ENCODE measurements at regions not wholly inside any gene's neighbourhood (a gene's known extent, or its start where the extent isn't known, plus 50 kb on each side); places are given as distances from the start of the nearest gene placed in this dataset.

- no peak for DNase-seq
Measured at GRCh38 chr12:24118668-24119067, 169.2 kb upstream of the SOX5 start.

- no peak for DNase-seq
Measured at GRCh38 chr12:24116548-24116947, 167.1 kb upstream of the SOX5 start.

GRCh38 chr12:24113701-24114100, 164.2 kb upstream of the SOX5 start:
- no peak for DNase-seq

GRCh38 chr12:24111616-24112015, 162.1 kb upstream of the SOX5 start:
- DNase-seq: no peak

- DNase-seq: no peak
Measured at GRCh38 chr12:24111086-24111485, 161.6 kb upstream of the SOX5 start.

- no peak for DNase-seq
Measured at GRCh38 chr12:24109381-24110039, 160.0 kb upstream of the SOX5 start.

GRCh38 chr12:24102676-24103075, 153.2 kb upstream of the SOX5 start:
- no peak for DNase-seq

- no peak for DNase-seq
Measured at GRCh38 chr12:24099576-24099975, 150.1 kb upstream of the SOX5 start.

- no peak for DNase-seq
Measured at GRCh38 chr12:24095245-24095644, 145.8 kb upstream of the SOX5 start.

GRCh38 chr12:24089510-24089890, 140.0 kb upstream of the SOX5 start:
- no peak for DNase-seq

- DNase-seq: no peak
Measured at GRCh38 chr12:24088751-24089509, 139.5 kb upstream of the SOX5 start.

GRCh38 chr12:24087294-24087693, 137.8 kb upstream of the SOX5 start:
- no peak for DNase-seq

GRCh38 chr12:24084800-24085199, 135.3 kb upstream of the SOX5 start:
- DNase-seq: no peak

GRCh38 chr12:24083838-24084237, 134.4 kb upstream of the SOX5 start:
- no peak for DNase-seq

GRCh38 chr12:24081606-24082005, 132.1 kb upstream of the SOX5 start:
- no peak for DNase-seq

- DNase-seq: no peak
Measured at GRCh38 chr12:24081092-24081529, 131.6 kb upstream of the SOX5 start.

- no peak for DNase-seq
Measured at GRCh38 chr12:24080465-24080864, 131.0 kb upstream of the SOX5 start.

GRCh38 chr12:24079083-24079482, 129.6 kb upstream of the SOX5 start:
- no peak for DNase-seq

- DNase-seq: no peak
Measured at GRCh38 chr12:24078318-24078765, 128.9 kb upstream of the SOX5 start.

GRCh38 chr12:24077161-24077560, 127.7 kb upstream of the SOX5 start:
- DNase-seq: no peak

GRCh38 chr12:24075650-24076049, 126.2 kb upstream of the SOX5 start:
- DNase-seq: no peak

- DNase-seq: no peak
Measured at GRCh38 chr12:24073170-24073810, 123.8 kb upstream of the SOX5 start.

GRCh38 chr12:24072302-24072701, 122.8 kb upstream of the SOX5 start:
- DNase-seq: no peak

GRCh38 chr12:24071842-24072241, 122.4 kb upstream of the SOX5 start:
- DNase-seq: no peak
